ENCODE measurements at regions not wholly inside any gene's neighbourhood (a gene's known extent, or its start where the extent isn't known, plus 50 kb on each side); places are given as distances from the start of the nearest gene placed in this dataset.

DNA sequence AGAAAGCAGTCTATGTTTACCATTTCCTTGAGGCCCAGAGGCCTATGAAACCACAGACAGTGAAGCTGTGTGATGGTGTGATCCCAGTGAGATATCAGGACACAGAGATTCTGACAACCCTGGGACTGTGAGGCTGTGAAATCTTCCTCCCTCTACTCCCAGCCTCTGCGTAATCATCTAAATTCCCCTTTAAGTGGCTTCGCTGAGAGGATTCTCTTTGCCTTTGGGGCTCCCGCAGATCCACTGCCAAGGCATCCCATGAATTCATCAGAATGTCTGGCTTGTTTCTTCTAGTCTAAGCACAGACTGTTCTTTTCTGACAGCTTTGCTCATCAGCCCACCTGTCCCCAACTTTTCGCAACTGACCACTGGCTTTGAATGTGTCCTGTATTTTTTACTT, 901.2 kb upstream of the NR2F2 start:
- DNase-seq = no peak

DNA sequence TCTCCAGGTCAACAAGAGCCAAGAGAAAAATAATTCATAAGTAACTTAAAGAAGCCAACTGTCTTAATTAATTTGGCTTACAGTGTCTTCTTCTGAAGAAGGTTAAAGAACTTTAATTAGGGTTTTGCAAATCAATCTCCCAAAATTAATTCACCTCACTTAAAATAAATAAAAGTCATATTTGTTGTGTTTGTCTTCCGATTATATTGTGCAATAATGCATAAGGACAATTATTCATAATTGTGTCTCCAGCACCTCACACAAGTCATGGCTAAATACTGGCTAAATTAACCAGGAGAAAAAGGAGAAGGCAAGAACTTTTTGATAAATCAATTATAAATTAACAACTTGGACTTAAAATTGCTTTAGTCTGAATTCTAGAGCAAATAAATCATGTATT, 899.0 kb upstream of the NR2F2 start:
- no peak for DNase-seq

DNA sequence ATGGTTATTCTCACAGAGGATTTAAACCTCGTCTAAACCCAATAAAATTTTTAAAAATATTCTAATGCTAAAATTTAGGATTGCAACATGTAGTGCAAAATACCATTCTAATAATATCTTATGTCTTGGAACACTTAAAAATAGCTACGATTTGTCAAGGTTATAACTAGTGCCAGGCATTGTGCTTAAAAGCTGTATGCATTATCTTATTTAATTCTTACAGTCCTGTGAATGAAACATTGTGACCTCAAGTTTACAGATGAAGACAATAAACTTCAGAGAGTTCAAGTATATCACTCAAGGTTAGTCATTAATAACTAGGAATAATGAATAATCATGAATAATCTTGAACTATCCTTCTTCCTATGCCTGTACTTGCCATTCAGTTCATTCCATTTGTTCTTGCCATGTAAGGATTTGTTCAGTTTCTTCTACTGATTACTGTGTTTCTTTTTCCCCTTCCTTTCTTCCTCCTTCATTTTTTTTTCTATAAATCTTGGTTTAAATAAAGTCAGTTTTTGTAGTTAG, 897.6 kb upstream of the NR2F2 start:
- DNase-seq = no peak

DNA sequence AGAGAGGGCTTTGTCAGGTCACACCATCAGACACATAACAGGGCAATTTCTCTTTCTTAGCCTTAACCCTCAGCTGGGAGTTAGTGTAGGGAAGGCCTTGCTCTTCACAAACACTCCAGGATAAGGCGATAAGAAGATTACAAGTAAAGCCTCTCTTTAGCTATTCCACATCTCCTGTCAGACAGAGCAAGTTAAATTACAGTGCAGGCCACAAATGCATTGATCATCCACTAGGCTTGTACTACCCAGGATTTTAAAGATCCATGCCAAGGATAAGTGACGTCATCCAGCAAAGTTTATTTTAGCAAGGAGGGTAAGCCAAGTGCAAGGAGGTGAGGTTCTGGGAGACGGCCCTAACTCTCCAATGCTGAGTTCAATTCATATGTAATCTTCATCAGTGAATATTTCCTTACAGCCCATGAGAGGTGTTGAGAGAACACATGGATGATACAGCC, 890.6 kb upstream of the NR2F2 start:
- peak; percentile 15 for DNase-seq

DNA sequence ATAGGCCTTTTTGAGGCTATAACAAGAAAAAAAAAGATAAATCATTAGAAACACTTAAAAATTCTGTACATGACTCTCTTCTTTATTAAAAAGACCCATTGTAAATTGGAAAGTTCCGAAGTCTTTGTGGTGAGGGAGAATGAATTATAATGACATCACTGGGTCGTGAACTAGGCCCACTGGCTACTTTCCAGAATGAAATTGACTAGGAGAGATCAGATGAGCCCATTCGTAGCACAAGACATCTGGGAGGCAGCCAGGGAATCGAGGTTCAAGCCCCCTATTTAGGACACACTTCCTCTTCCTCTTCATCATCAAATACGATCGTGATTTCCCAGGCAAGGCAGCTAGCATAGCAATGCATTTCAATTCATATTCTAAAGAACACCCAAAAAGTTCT, 889.8 kb upstream of the NR2F2 start:
- DNase-seq = no peak

DNA sequence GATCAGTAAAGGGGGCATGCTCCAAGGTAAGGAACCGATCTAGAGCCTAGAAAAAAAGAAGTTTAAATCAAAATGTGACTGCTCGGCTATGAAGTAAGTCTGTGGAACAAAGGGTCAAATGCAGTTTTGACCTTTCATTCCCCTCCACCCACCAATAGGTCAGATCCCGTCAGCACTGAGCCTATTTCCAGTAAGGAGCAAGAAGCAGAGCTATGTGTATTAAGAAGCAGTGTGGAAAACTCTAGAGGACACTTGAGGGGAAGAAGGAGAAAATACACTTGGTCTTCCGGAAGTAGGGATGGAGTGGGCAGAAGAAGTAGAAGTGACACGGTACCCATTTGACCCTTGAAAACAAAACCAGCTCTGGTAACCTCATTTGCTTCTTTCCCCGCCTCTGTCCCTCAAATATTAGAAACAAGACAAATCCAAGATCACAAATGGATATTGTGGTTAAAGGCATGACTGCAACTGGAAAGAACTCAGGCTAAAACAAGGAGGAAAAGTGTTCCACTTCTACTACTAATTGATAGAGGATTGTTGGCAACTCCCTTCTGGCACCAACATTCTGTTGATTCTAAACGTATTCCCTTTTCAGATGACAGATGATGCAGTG, 888.3 kb upstream of the NR2F2 start:
- no peak for DNase-seq

DNA sequence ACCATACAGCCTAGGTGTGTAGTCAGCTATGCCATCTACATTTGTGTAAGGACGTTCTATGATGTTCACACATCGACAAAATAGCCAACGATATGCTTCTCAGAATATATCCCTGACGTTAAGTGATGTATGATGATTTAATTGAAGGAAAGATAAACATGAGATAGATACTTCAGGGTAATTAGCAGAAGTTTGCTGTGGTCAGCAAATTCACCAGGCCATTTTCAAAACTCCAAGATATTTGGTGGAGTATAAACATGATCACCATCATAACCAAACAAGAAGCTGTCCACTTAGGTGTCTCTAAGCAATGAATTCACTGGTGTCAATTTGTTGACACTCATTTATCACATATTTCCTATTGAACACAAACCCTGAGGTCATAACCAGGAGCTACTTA, 885.6 kb upstream of the NR2F2 start:
- DNase-seq = no peak

DNA sequence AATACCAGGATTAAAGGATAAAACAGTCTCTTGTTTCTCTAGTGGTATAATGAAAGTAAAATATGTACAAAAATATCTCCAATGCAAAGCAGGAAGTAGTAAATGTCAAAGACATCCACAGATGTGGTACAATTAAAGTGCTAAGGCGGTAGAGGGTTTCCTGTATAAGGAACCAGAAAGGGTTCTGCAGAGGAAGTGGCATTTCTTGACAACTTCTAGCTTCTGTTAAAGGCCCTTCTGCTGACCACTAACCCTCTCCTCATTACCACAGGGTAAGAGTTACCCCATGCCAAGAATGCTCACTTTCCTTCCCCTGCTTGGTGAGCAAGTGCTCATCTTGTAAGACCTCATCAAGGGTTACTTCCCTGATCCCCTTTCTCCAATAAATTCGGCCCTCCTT, 883.6 kb upstream of the NR2F2 start:
- no peak for DNase-seq

DNA sequence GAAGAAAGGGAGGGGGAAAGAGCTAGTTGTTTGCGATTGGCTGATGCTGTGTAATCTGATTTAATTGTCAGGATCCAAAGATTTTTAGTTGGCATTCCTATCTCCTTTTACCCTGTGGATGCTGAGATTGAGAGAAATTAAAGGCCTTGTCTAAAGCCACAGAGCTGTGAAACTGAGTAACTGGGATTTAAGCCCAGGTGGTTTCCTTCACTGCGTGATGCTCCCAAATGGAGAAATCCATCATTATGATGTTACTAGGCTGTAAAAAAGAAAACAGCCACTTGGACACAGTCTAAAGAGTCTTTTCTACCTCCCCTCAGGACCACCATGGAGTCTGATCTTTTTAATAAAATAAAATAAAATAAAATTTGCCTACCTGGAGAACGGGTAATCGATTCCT, 883.0 kb upstream of the NR2F2 start:
- DNase-seq = no peak

DNA sequence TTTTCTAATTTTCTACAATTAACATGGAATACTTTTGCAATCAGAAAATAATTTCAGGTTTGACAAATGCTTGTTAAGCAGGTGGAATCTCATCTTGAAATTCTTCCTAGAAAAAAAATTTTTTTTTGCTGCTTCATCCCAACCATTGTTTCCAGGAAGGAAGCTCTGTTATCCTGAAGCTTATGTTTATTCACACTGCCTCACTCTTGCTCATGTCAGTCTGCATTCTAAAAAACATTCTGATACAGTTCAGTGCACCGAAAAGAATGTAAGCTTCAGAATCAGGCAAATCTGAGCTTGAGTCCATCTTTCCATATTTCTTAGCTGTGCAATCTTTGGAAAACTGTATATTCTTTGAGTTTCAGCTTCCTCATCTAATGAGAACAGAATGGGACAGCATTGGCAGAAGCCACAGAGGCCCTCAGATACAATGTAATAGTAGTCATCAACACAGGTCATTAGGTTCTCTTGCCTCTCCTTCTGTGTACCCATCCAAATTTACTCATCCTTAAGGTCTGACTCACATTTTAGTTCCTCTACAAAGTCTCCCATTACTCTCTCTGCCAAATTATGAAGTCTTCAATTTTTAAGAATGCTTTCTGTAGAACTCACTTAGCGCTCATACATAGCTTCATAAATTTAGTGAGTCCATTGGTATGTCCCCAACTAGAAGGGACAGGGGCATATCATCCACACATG, 881.8 kb upstream of the NR2F2 start:
- DNase-seq = peak; percentile 33

DNA sequence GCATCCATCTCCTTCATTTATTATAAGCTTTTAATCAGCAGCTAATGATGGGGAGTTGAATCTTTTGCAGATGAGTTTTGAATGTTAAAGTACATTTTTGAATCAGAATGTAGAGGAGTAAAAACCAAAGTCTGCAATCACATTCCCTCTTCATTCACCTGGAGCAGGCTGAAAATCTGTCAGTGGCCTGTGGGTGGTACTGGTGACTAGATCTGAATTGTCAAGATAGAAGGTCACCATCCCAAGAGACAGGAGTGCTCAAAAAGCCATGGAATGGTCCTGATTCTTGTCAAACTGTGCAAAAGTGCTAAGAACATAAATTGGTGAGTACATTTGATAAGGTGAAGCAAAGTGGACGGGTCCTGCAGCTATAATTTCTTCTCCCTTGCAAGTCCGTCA, 881.3 kb upstream of the NR2F2 start:
- no peak for DNase-seq

DNA sequence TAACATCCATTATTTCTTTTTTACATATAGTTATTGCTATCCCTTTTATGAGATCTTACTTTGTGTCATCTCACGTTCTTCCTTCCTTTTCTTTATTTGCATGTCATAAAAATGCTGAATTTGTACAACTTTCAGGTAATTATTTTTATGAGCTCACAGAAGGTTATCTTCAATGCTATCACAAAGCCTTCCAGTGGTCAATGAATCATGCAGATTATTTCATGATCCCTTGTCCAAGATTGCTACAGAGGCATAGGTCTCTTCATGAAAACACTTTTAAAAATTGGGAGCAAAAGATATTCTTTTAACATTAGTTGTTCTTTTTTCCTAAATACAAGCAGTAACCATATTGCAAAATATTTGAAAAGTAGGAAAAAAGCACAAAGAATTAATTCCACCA, 880.1 kb upstream of the NR2F2 start:
- DNase-seq = no peak

DNA sequence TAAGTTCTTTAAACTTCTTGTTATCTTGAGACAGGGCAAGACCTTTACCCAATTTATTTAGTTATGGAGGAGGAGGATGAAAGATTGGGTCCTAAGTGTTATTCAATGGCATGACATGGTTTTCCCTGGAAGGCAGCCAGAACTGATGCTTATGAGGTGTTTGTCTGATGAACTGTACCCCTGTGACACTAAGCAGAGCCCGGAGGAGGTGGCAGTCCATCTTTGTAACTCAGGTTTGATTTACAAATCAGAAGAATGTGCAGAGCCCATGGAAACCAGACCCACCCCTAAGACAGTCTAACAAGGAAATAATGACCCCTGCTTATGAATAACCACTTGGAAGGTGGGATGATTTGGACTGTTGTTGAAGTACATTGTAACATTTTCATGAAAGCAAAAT, 878.6 kb upstream of the NR2F2 start:
- DNase-seq = no peak

DNA sequence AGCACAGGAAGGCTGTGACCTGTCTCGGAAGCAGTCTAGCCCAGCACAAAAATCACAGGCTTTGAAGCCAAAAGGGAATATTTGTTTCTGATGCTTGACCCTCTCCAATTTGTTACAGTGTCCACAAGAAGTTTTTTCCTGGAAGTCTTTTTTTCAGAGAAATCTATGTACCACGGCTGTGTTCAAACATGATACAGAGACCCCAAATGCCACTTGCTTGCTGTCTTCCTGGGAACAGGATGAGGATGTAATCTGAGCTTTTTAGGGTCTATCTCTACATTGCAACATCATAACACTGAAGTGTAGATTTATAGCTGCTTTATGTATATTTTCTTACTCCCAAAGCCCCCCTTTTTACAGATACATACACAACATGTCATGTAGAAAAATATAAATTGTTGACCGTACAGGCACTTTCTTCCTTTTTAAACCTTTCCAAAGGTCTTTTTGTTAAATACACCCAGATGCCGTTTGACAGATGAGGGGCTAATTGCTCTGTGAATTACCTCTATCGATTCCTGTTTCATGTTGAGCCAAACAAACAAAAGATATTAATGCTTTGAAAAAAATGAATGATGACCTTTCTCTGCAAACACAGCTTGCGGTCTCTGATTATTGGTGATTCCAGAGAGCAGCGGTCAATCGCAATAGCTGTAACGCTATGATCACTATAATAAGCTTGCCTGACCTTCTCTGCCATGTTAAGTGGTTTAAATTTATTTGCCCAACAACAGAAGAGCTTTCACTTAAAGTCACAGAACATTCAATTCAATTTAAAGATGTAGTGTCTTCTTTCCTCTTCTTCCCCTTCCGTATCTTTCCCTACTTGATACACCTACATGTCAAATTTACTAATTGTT, 875.9 kb upstream of the NR2F2 start:
- no peak for DNase-seq

DNA sequence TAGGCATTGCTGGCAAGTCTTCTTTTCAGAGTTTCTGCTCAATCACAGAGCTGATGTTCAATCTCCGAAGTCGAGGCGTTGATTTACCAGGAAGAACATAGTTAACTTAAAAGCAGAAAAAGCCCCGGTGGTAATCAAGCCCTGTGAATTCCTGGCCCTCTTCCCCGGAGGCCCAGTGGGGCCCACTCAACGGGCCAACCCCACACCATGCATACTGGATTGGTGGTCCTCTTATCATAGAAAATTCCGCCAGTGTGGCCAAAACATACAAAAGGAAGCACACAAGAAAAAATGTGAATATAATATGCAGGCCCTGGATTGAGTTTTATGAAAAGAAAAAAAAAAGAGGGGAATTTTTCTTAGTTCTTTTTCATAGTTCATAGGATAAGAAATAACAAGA, 873.0 kb upstream of the NR2F2 start:
- DNase-seq = no peak

DNA sequence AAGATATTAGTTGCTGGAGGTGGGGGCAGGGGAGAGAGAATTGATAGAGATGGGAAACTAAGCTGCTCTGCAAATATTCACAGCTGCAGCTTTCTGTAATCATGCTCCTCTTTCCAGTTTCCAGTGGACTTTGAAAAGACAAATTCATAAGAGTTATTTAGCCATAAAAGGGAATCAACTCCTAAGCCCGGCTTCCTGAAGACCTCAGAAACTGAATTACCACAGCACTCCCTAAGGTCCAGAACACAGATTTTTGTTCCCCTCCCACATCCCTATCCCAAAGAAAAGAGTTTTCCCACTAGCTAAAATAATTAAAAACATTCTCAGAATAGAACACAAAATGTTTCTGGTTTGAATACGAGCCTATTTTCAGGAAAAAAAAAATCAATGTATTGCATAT, 871.8 kb upstream of the NR2F2 start:
- DNase-seq = peak; percentile 36

DNA sequence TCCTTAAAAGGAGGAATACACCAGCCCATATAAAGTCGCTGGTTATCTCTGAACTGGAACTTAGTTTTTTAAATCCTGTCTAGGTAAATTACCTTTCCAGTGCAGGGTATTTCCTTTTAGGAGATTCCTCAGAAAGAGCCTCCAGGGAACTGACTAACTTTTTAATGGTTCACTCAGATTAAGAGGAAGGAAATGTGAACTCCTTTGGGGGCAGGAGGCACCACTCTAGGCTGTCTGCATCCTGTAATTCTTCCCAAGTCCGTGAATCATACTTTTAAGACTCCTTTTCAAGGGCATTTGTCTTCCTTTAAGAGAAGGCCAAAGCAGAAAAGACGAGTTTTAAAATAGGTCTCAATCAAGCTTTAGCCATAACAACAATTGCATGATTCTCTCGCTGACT, 871.2 kb upstream of the NR2F2 start:
- peak; percentile 59 for DNase-seq

DNA sequence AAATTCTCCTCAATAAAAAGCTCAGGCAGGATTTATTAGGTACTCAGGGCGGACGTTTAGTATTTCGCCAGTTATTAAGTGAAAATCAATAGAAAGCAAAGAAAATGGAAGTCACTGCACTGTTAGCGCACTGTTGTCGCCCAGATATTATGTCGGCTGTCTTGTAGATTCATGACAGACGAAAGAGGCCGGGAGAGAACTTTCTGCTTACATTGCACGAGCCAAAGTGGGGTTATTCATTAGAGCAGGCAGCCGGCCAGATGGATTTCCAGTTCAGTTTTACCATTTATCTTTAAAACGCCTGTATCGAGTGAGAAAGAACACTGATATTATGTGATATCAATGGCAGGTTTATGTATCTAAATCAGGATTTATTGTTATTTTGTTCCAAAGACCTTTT, 866.0 kb upstream of the NR2F2 start:
- DNase-seq = no peak

DNA sequence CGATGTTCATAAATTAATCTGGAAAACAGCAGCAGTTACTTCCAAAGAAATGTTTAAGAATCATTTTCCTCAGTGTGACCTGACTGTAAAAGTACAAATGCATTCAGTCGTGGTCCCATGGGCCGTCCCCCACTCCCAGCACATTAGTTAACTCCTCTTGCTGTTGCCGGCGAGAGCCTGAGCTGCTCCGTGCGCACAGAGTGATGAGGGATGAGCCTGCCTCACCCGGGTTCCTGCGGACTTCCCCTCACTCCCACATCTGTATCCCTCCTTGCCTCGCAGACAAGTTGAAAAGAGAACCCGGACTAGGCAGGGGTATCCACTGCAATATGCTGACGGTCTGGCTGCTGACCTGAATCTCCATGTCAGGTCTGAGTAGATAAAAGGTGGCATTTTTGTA, 861.7 kb upstream of the NR2F2 start:
- DNase-seq = no peak

DNA sequence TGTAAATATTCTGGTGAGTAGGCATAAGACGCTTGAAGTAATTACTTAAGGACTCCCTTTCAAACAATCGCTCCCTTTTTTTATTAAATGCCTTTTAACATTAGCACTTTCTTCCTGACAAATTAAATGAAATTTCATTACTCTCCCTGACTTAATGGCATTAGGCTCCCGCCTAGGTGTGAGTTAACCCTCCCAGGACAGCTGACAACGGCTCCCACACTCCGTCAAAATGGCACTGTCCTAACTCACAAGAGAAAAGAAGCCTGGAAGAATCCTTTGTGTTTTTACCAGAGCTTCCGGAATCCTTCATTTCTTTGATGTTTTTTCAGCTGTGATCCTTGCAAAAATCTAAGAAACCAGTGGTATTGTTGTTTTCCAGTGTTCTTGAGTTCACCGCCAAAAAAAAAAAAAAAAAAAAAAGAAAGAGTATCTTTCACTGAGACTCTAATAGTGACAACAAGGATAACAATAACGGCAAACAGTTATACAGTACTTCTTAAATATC, 861.0 kb upstream of the NR2F2 start:
- DNase-seq = no peak

DNA sequence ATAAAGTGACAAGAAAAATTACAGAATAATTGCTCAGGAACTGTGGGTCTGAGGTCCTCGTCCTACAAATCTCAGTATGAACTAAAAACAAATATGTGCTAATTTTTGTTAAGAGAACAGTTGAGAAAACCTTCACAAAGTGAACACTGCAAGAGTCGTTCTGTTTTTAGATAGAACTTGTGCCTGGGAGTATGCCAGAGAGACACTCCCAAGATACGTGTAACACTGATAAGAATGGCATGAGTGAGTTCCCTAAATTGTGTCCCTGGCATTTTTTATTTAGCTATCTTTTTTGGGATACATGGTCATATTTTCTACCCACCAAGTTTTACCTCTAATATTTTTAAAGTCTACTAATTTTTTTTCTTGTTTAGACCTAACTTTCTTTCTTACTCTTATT, 860.0 kb upstream of the NR2F2 start:
- DNase-seq = no peak

DNA sequence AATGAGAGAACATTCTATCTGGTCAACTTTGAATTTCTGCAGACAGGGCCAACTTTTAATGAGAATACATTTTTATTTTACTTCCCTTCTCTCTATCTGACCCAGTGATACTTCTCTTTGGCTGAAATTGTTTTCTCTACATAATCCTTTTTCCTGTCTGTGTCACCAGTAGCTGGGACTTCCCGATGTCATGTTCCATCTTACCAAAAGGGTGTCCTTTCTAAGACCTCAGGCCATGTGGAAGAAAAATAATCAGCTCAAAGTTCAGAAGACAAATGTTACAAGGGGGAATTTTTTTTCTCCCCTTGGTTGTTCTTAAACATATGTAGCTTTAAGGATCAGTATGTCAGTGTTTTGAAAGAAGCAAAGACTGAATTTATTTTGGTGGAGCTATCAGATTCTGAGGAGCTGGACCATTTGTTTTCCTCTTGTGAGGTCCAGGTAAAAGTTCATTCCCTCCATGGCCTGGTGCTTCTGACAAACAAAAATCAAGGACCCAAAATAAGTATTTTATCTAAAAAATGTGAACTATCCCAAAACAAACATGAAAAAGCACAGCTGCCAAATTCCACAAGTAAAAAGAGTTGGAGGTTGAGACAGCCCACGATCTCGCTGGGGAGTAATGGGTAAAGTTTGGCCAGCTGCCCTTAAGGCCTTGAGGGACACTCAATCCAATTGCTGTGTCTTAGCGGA, 859.4 kb upstream of the NR2F2 start:
- DNase-seq = peak; percentile 14

DNA sequence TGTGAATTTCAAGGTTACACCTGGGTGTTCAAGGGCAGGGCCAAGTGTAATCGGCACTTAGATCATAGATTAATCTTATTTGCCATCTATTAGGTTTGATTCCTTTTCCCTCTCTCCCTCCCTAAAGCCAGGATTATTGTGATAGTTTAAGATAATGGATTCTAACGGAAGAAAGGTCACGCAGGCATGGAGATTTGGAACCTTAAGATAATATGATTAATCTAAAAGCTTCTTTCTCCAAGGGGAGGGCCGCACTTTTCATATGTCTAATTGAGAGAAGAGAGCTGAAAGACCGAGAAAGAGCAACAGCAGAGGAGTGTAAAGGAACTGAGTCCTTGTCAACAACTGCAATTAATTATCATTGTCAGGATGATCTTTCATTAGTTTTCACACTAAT, 858.8 kb upstream of the NR2F2 start:
- DNase-seq = no peak

Measured in fibroblast of skin of right quadriceps (primary cell).